ENCODE measurements at regions not wholly inside any gene's neighbourhood (a gene's known extent, or its start where the extent isn't known, plus 50 kb on each side); places are given as distances from the start of the nearest gene placed in this dataset.

- TF ChIP-seq CTCF (IDR thresholded peaks at IDR 0.05) (no peak), POLR2A (IDR thresholded peaks at IDR 0.05) (no peak)
These were observed 58.6 kb downstream of the OLIG1 start for GRCh38 chr21:33128538-33128937.
